ENCODE measurements at regions not wholly inside any gene's neighbourhood (a gene's known extent, or its start where the extent isn't known, plus 50 kb on each side); places are given as distances from the start of the nearest gene placed in this dataset.
A peak's percentile ranks its signal among the peaks of the same experiment; 100 is the strongest.

DNA sequence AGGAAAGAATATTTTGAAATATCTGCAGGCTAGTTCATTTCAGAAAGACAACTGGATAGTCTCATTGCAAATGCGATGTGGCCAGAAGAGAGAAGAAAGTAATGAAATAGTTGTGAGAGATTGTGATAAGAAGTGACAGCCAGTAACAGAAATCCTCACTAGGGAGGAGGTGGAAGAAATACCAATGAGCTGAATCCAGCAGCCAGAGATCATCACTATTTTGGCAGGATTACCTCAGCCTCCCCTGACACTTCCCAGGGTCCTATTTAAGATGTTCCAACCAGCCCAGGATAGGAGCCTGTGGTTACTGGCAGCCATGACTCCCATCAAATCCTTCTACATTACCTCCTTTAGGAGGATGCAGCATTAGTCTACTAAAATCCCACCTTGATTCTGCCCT lies 76.7 kb upstream of the ARHGAP24 start:
- peak; percentile 72 for DNase-seq (ENCODE audit: low read depth)
- Histone ChIP-seq H3K9ac (ENCODE audit: low read length) (no peak overlapping the region), H3K4me3 (ENCODE audit: low read length) (no peak overlapping the region), H3K9me3 (ENCODE audit: control insufficient read depth, low read length) (no peaks in the 10 kb centered on the region), H3K27me3 (replicated peaks; ENCODE audit: control insufficient read depth, insufficient read depth, low read length) (no peaks in the 10 kb centered on the region), H3K4me1 (ENCODE audit: control insufficient read depth, insufficient read depth, low read length) (peaks cover 20% of the 10 kb centered on the region), H3K36me3 (ENCODE audit: control insufficient read depth, insufficient read depth, low read length, severe bottlenecking) (no peaks in the 10 kb centered on the region)

- DNase-seq (ENCODE audit: low read depth): no peak
- no peaks in the 10 kb centered on the region for H3K36me3 ChIP-seq (ENCODE audit: control insufficient read depth, insufficient read depth, low read length, severe bottlenecking)
- no peak overlapping the region for H3K4me3 ChIP-seq (ENCODE audit: low read length)
- no peak overlapping the region for H3K9ac ChIP-seq (ENCODE audit: low read length)
- H3K9me3 ChIP-seq (ENCODE audit: control insufficient read depth, low read length): no peaks in the 10 kb centered on the region
- no peaks in the 10 kb centered on the region for H3K27me3 ChIP-seq (replicated peaks; ENCODE audit: control insufficient read depth, insufficient read depth, low read length)
- peaks cover 20% of the 10 kb centered on the region for H3K4me1 ChIP-seq (ENCODE audit: control insufficient read depth, insufficient read depth, low read length)
These were observed 75.7 kb upstream of the ARHGAP24 start for GRCh38 chr4:85399270-85399669.

DNA sequence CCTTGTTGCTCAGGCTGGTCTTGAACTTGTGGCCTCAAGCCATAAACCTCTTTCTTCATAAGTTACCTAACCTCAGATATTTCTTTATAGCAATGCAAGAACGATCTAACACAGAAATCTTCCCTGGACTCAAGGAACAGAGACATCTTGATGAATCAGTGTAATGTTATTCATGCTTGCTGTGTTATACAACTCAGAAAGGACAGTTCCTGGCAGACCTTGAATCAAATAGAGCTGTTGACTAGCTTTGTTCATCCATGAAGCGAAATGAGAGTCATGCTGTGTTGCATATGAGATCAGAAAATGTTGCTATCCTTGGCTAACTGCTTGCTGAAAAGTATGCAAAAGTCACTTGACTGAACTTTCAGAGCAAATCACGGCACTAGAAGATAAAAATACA lies 72.6 kb upstream of the ARHGAP24 start:
- no peak overlapping the region for H3K4me3 ChIP-seq (ENCODE audit: low read length)
- no peak overlapping the region for H3K9ac ChIP-seq (ENCODE audit: low read length)
- peaks cover 20% of the 10 kb centered on the region for H3K4me1 ChIP-seq (ENCODE audit: control insufficient read depth, insufficient read depth, low read length)
- no peaks in the 10 kb centered on the region for H3K36me3 ChIP-seq (ENCODE audit: control insufficient read depth, insufficient read depth, low read length, severe bottlenecking)
- H3K9me3 ChIP-seq (ENCODE audit: control insufficient read depth, low read length): no peaks in the 10 kb centered on the region
- H3K27me3 ChIP-seq (replicated peaks; ENCODE audit: control insufficient read depth, insufficient read depth, low read length): no peaks in the 10 kb centered on the region
- DNase-seq (ENCODE audit: low read depth): peak; percentile 75

GRCh38 chr4:85406185-85406584 lies 68.8 kb upstream of the ARHGAP24 start:
- H3K36me3 ChIP-seq (ENCODE audit: control insufficient read depth, insufficient read depth, low read length, severe bottlenecking): no peaks in the 10 kb centered on the region
- peak; percentile 12 for DNase-seq (ENCODE audit: low read depth)
- H3K27me3 ChIP-seq (replicated peaks; ENCODE audit: control insufficient read depth, insufficient read depth, low read length): no peaks in the 10 kb centered on the region
- H3K9ac ChIP-seq (ENCODE audit: low read length): no peak overlapping the region
- peaks cover 9% of the 10 kb centered on the region for H3K4me1 ChIP-seq (ENCODE audit: control insufficient read depth, insufficient read depth, low read length)
- H3K9me3 ChIP-seq (ENCODE audit: control insufficient read depth, low read length): no peaks in the 10 kb centered on the region
- no peak overlapping the region for H3K4me3 ChIP-seq (ENCODE audit: low read length)

DNA sequence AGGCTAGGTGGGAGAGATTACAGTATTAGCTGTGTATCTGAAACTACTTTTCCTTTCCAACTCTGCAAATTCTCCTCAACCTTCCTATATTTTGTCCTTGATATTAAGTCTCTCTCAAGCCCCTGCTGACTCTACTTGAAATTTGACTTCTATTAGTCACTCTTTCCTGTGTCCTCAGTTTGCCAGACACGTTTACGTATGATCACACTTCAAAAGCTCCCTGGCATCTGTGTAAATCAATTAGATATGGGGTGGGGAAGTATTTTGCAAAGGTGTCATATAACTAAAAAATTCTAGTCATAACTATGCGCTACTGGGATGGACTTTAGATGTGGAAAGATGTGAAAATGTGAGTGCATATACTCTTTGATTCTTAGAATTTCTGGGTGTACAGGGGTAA lies 67.4 kb upstream of the ARHGAP24 start:
- Histone ChIP-seq H3K9me3 (ENCODE audit: control insufficient read depth, low read length) (no peaks in the 10 kb centered on the region), H3K36me3 (ENCODE audit: control insufficient read depth, insufficient read depth, low read length, severe bottlenecking) (no peaks in the 10 kb centered on the region), H3K4me1 (ENCODE audit: control insufficient read depth, insufficient read depth, low read length) (peaks cover 7% of the 10 kb centered on the region), H3K4me3 (ENCODE audit: low read length) (no peak overlapping the region), H3K27me3 (replicated peaks; ENCODE audit: control insufficient read depth, insufficient read depth, low read length) (no peaks in the 10 kb centered on the region), H3K9ac (ENCODE audit: low read length) (no peak overlapping the region)
- DNase-seq (ENCODE audit: low read depth): no peak

DNA sequence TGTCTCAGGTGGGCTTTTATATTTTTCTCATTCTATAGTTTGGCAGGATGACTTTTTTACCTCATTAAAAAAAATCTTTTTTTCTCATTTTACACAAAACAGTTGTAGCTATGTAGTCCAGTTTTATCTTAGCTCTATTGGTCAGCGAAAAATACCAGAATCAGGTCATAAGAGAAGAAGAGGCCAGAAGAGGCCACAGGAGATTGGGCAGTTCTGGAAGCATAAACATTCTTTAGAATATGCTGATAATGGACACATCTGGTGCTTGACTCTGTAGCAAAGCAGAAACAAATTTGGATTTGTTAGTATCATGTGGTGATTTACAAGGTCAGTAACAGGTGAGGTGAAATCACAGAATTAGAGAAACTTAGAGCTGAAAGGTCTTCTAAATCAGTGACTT lies 66.6 kb upstream of the ARHGAP24 start:
- no peak for DNase-seq (ENCODE audit: low read depth)
- H3K4me3 ChIP-seq (ENCODE audit: low read length): no peak overlapping the region
- no peaks in the 10 kb centered on the region for H3K4me1 ChIP-seq (ENCODE audit: control insufficient read depth, insufficient read depth, low read length)
- no peak overlapping the region for H3K9ac ChIP-seq (ENCODE audit: low read length)
- no peaks in the 10 kb centered on the region for H3K27me3 ChIP-seq (replicated peaks; ENCODE audit: control insufficient read depth, insufficient read depth, low read length)
- no peaks in the 10 kb centered on the region for H3K9me3 ChIP-seq (ENCODE audit: control insufficient read depth, low read length)
- H3K36me3 ChIP-seq (ENCODE audit: control insufficient read depth, insufficient read depth, low read length, severe bottlenecking): no peaks in the 10 kb centered on the region

GRCh38 chr4:85409251-85409650 lies 65.7 kb upstream of the ARHGAP24 start:
- Histone ChIP-seq H3K4me3 (ENCODE audit: low read length) (no peak overlapping the region), H3K27me3 (replicated peaks; ENCODE audit: control insufficient read depth, insufficient read depth, low read length) (no peaks in the 10 kb centered on the region), H3K9me3 (ENCODE audit: control insufficient read depth, low read length) (no peaks in the 10 kb centered on the region), H3K36me3 (ENCODE audit: control insufficient read depth, insufficient read depth, low read length, severe bottlenecking) (no peaks in the 10 kb centered on the region), H3K4me1 (ENCODE audit: control insufficient read depth, insufficient read depth, low read length) (no peaks in the 10 kb centered on the region), H3K9ac (ENCODE audit: low read length) (no peak overlapping the region)
- DNase-seq (ENCODE audit: low read depth): no peak

- no peaks in the 10 kb centered on the region for H3K4me1 ChIP-seq (ENCODE audit: control insufficient read depth, insufficient read depth, low read length)
- no peaks in the 10 kb centered on the region for H3K9me3 ChIP-seq (ENCODE audit: control insufficient read depth, low read length)
- no peaks in the 10 kb centered on the region for H3K27me3 ChIP-seq (replicated peaks; ENCODE audit: control insufficient read depth, insufficient read depth, low read length)
- DNase-seq (ENCODE audit: low read depth): no peak
- no peaks in the 10 kb centered on the region for H3K36me3 ChIP-seq (ENCODE audit: control insufficient read depth, insufficient read depth, low read length, severe bottlenecking)
- no peak overlapping the region for H3K9ac ChIP-seq (ENCODE audit: low read length)
- no peak overlapping the region for H3K4me3 ChIP-seq (ENCODE audit: low read length)
These were observed 63.6 kb upstream of the ARHGAP24 start for GRCh38 chr4:85411386-85411785.

DNA sequence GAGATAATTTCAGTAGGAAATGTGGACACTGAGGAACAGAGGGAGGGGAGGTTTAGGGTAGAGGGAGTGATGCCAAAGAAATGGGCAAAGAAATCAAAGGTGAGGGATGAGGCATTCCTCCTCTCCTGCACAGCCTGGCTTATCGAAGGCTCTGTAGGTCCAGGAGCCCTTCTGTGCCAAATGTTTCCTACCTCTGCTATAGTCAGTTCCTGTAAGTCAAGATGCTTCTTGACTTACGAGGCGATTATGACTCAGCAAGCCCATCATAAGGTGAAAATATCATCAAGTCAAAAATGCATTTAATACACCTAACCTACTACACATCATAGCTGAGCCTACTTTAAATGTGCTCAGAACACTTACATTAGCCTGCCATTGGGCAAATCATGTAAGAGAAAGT lies 60.0 kb upstream of the ARHGAP24 start:
- no peak overlapping the region for H3K4me3 ChIP-seq (ENCODE audit: low read length)
- no peaks in the 10 kb centered on the region for H3K4me1 ChIP-seq (ENCODE audit: control insufficient read depth, insufficient read depth, low read length)
- H3K27me3 ChIP-seq (replicated peaks; ENCODE audit: control insufficient read depth, insufficient read depth, low read length): no peaks in the 10 kb centered on the region
- no peak for DNase-seq (ENCODE audit: low read depth)
- no peak overlapping the region for H3K9ac ChIP-seq (ENCODE audit: low read length)
- H3K9me3 ChIP-seq (ENCODE audit: control insufficient read depth, low read length): no peaks in the 10 kb centered on the region
- no peaks in the 10 kb centered on the region for H3K36me3 ChIP-seq (ENCODE audit: control insufficient read depth, insufficient read depth, low read length, severe bottlenecking)

DNA sequence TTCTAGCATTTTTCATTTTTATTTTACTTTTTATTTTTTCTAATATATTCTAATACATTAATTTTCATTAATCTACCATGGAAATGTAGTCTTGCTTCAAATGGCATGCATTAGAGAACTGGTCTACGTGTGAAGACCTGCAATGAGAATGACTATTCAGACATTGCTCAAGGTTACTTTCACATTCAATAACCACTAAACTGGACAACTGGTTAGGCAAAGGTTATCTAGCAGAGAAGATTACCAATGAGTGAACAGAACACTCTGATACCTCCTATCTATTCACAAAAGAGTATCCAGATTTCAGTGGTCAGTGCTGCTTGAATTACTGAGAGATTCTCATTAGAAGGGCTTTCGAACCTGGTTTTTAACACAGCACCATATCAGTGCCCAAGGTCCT lies 58.9 kb upstream of the ARHGAP24 start:
- Histone ChIP-seq H3K36me3 (ENCODE audit: control insufficient read depth, insufficient read depth, low read length, severe bottlenecking) (no peaks in the 10 kb centered on the region), H3K27me3 (replicated peaks; ENCODE audit: control insufficient read depth, insufficient read depth, low read length) (no peaks in the 10 kb centered on the region), H3K9ac (ENCODE audit: low read length) (no peak overlapping the region), H3K9me3 (ENCODE audit: control insufficient read depth, low read length) (no peaks in the 10 kb centered on the region), H3K4me1 (ENCODE audit: control insufficient read depth, insufficient read depth, low read length) (no peaks in the 10 kb centered on the region), H3K4me3 (ENCODE audit: low read length) (no peak overlapping the region)
- DNase-seq (ENCODE audit: low read depth): no peak

DNA sequence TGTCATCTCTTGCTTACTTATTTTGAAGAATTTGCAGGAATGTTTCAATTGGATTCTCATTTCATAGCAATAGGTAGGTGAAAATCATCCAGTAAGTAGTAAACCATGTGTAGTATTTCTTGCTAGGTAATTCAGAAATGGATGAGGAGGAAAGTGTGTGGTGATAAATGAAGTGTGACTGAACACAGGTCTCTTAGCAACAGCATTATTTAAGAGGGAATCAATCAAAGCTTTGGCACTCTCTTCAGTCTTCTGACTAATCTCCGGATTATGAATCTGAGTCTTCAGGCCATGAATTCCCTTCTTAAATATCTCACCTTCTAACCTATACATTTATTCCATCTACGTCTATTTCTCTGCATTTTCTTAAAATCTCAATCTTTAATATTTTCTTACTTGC lies 55.8 kb upstream of the ARHGAP24 start:
- H3K4me1 ChIP-seq (ENCODE audit: control insufficient read depth, insufficient read depth, low read length): no peaks in the 10 kb centered on the region
- no peak overlapping the region for H3K9ac ChIP-seq (ENCODE audit: low read length)
- H3K9me3 ChIP-seq (ENCODE audit: control insufficient read depth, low read length): no peaks in the 10 kb centered on the region
- H3K4me3 ChIP-seq (ENCODE audit: low read length): no peak overlapping the region
- DNase-seq (ENCODE audit: low read depth): no peak
- H3K36me3 ChIP-seq (ENCODE audit: control insufficient read depth, insufficient read depth, low read length, severe bottlenecking): no peaks in the 10 kb centered on the region
- H3K27me3 ChIP-seq (replicated peaks; ENCODE audit: control insufficient read depth, insufficient read depth, low read length): no peaks in the 10 kb centered on the region

- Histone ChIP-seq H3K4me1 (ENCODE audit: control insufficient read depth, insufficient read depth, low read length) (no peaks in the 10 kb centered on the region), H3K36me3 (ENCODE audit: control insufficient read depth, insufficient read depth, low read length, severe bottlenecking) (no peaks in the 10 kb centered on the region), H3K4me3 (ENCODE audit: low read length) (no peak overlapping the region), H3K9ac (ENCODE audit: low read length) (no peak overlapping the region), H3K9me3 (ENCODE audit: control insufficient read depth, low read length) (no peaks in the 10 kb centered on the region), H3K27me3 (replicated peaks; ENCODE audit: control insufficient read depth, insufficient read depth, low read length) (no peaks in the 10 kb centered on the region)
- DNase-seq (ENCODE audit: low read depth): no peak
These were observed 54.1 kb upstream of the ARHGAP24 start for GRCh38 chr4:85420831-85421230.
